GM12878 (cell line): ENCODE measurements at regions not wholly inside any gene's neighbourhood (a gene's known extent, or its start where the extent isn't known, plus 50 kb on each side); places are given as distances from the start of the nearest gene placed in this dataset.

Experiments
- CHD2 ChIP-seq: IDR thresholded peaks from 2 replicates; pipeline ENCODE4 v1.6.1; 2011; ENCODE audit warnings: low read depth, low read length, improper control_type of control experiment, borderline replicate concordance
- EED ChIP-seq: sonication (generic); IDR thresholded peaks from 2 replicates; pipeline ENCODE4 v1.6.1; 2016; ENCODE audit warnings: antibody characterized with exemption, low read depth
- EP300 ChIP-seq, 2 experiments: fragments of 150-350 bp in 1 of 2; IDR thresholded peaks; 2 replicates each; pipeline ENCODE4 v1.6.1; 2011 to 2012; ENCODE audit warnings: low read depth in 2 of 2, low read length in 2 of 2, borderline replicate concordance in 1 of 2, improper control_type of control experiment in 1 of 2, inconsistent platforms in 1 of 2; ENCODE audit not compliant: control insufficient read depth in 1 of 2
- HDGF ChIP-seq: fragments of 450-650 bp; IDR thresholded peaks from 2 replicates; pipeline ENCODE4 v1.6.1; 2016; ENCODE audit warnings: antibody characterized with exemption
- NRF1 ChIP-seq: conservative IDR thresholded peaks from 2 replicates; pipeline ENCODE4 v1.6.1; 2011; ENCODE audit warnings: mild to moderate bottlenecking, low read depth, low read length, improper control_type of control experiment
- SPI1 ChIP-seq: IDR thresholded peaks from 2 replicates; pipeline ENCODE4 v1.6.1; 2011; ENCODE audit warnings: low read depth, mild to moderate bottlenecking, low read length, moderate library complexity, borderline replicate concordance; ENCODE audit not compliant: insufficient read depth
- TF ChIP-seq, protein P1 (sequence below): fragments of 450-650 bp; IDR thresholded peaks from 2 replicates; pipeline ENCODE4 v1.6.1; 2016; ENCODE audit warnings: mild to moderate bottlenecking

DNA sequence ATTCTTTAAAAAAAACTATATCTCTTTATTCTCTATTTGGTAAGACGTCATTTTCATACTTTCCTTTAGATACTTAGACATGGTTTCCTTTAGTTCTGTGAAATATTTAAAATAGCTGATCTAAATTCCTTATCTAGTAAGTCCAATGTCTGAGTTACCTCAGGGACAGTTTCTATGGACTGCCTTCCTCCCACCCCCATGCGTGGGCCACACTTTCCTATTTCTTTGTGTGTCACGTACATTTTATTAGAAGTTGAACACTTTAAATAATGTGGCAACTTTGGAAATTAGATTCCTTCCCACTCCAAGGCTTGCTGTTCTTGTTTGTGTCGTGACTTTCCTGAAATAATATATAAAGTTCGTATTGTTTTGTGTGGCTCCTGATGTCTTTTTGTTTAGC lies 260.7 kb downstream of the EDEM1 start:
- TF ChIP-seq HDGF, result no peak
- no peak for TF ChIP-seq NRF1
- no peak for TF ChIP-seq CHD2
- TF ChIP-seq EED, result no peak
- TF ChIP-seq, protein P1, sequence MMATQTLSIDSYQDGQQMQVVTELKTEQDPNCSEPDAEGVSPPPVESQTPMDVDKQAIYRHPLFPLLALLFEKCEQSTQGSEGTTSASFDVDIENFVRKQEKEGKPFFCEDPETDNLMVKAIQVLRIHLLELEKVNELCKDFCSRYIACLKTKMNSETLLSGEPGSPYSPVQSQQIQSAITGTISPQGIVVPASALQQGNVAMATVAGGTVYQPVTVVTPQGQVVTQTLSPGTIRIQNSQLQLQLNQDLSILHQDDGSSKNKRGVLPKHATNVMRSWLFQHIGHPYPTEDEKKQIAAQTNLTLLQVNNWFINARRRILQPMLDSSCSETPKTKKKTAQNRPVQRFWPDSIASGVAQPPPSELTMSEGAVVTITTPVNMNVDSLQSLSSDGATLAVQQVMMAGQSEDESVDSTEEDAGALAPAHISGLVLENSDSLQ, result no peak
- TF ChIP-seq SPI1, result no peak
- no peak for TF ChIP-seq EP300 (IDR thresholded peaks at IDR 0.05; ENCODE audit: borderline replicate concordance in 1 of 2, control insufficient read depth in 1 of 2, low read depth in 2 of 2, low read length in 2 of 2)
